ENCODE measurements at regions not wholly inside any gene's neighbourhood (a gene's known extent, or its start where the extent isn't known, plus 50 kb on each side); places are given as distances from the start of the nearest gene placed in this dataset.

DNA sequence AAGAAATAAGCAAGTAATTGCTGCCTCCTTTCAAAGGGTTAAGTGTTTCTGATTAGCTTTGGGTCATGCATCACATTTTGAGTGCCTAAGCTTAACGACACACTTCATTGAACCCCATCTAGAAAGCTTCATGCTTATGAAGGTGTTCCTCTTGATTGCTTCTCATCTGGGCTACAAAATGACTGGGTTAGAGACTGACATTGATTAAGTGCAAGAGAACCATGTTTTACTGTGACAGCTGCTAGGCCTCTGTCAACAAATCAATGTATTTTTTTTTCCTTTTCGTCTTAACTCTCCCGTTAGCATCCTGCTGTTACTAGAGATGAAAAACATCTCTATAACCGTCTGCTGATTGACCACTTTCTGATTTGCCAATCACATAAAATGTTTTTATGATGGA lies 725.0 kb downstream of the TLE1 start:
- DNase-seq = no peak

DNA sequence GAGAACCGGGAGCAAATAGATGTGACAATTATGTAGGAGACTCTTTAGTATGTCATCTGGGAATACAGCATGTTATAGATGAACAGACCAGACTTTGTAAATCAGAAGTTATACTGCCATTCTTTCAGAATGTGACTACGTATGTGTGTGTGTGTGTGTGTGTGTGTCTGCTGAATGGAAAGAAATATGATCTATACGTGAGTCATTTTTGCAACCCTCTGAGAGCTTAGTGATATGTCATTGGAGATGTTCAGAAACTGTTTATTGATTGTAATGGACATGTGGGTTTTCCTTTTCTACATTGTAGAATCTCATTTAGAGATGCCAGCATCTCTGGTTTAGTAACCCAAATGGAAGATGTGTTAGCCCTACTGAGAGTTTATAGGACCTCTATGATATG lies 731.5 kb downstream of the TLE1 start:
- no peak for DNase-seq

DNA sequence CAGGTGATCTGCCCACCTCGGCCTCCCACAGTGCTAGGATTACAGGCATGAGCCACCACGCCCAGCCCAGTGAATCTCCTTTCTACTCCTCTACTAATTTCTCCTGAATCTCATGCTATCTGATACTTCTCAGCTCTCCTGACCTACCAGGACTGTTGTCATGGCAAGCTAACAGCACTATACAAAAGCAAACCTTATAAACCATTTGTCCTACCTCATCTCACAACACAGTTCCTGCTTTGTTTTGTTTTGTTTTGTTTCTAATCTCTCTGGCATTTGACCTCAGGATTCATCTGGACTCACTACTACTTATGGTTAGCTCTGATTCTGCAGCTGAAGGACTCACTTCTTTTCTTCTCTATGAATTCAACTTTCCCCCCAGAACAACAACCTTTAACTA lies 734.8 kb downstream of the TLE1 start:
- DNase-seq = no peak

DNA sequence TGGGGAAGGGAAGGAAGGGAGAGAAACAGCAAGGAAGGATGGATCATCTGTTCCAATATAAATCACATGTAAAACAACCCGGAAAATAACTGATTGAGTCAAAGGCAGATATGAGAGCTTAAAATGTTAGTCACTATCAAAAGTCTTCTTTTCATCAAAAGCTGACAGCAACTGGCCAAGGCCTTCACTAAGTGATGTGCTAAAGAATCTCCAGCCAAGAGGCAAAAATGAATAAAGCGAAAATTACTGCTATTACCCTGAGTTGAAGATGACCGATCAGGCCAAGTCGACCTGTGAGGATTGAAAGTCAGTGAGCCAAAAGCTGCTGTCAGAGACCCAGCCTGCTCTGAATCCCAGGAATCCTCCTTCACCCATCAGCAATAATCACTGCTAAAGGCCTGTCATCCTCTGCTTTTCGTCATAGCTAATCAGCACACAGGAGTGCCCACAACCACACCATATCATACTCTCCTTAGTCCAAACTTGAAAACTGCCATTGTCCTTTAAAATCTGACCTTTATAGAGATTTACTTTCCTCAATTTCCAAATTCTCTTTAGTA lies 736.9 kb downstream of the TLE1 start:
- DNase-seq = no peak

DNA sequence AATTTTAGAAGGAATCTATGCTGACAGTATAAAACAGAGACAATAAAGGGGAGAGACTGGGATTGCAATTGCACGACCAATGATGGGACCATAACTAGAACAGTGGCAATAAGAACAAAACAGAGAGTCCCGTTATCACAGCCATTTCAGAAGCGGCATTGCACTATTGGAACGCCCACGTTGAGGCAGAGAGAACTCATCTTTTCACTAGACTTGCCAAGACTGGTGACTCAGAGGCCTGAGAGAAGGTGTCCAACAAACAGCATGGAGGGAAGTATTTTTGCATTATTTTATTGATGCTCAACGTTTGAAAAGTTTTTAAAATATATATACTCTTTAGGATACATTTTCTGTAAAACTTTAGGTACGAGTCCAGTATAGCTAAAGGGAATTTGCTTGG lies 737.7 kb downstream of the TLE1 start:
- no peak for DNase-seq

DNA sequence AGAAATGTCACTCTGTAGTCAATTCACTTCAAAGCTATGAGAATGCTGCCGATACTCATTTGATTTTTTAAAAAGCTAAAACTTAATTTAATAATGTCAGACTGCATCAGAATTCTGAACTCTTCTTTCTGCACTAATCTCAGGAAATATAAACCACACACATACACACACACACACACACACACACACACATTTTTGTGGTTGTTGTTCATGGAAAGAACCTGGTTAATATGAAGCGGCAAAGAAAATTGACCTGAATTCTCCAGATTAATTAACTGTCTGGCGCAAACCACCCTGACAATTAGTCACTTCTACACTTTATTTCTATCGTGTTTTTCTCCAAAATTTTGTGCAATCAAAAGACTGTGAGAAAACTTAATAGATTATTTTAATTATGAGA lies 740.5 kb downstream of the TLE1 start:
- no peak for DNase-seq

DNA sequence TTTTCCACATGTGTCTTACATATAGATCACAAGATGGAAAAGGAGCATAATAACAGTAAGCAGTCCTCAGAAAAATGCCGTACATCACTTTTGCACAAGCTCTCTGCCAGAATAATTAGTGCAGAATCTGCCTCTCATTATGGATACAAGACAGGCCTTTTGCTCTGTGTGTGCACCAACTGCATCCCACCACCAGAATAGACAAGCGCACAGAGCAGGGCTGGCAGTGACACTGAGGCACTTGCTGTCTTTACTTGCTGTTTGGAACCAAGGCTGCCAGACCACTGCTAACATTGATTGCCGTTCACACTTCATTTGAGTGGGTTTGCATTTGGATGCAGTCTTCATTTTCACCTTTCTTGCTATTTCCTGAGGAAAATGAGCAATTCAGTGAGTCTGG lies 741.3 kb downstream of the TLE1 start:
- DNase-seq = no peak

DNA sequence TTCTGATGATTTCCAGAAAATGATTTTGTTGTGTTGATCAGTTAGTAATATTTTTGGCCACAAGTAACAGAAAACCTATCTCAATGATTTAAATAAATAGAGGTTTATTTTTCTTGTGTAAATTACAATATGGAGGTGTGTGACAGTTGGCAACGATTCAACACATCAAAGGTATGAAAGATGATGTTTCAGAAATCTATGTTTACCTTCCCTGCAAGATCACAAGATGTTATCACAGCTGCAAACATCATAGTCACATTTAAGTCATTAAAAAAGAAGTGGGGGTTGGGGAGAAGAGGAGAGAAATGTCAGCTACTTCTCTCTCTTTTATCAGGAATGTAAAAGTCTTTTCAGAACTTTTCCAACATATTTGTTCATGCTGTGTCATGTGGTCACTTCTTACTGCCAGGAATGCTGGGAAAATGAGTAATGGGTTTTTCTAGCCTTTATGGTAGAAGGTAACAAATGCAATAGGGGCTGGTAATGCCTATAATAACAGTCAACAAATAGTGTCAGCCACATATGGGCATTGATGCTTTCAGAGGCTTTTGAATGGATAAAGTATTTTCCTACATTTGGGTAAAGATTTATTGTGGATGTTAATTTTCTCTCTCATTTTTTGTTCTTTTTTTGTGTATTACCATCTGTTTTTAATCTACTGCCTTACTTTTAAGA lies 742.7 kb downstream of the TLE1 start:
- no peak for DNase-seq

DNA sequence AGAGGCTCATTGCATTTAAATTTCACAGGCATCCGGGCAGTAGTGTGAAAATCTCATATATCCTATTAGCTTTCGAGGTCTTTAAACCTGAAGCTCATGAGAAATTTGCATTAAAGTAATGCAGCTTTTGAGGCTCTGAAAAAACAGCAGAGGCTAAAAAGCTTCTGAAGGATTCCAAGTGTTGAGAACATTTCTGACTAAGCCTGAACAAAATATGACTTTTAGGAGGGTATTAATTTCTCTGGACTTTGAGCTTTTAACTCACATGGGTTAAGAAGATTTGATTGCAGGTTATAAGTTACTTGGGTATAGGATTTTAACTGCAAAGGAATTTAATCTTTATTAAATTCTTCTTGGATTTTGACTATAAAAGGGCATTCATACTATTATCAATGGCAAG lies 743.9 kb downstream of the TLE1 start:
- DNase-seq = no peak

DNA sequence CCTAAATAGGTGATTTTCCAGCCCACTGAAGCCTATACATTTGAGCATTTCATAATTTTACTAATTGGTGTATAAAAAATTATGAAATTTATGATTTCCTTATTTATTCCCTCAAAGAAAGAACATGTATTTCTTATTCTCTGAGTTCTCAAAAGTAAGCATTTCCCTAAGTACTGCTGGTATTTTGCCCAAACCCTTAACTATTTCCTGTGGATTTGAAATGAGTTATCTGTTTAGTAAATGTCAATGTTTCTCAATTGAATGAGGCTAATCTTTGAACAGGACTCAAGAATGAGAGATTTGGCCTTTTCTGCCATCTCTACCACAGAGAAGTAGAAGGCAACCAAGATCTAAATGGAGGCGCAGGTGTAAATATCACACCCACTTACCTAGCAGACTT lies 751.7 kb downstream of the TLE1 start:
- DNase-seq = no peak

DNA sequence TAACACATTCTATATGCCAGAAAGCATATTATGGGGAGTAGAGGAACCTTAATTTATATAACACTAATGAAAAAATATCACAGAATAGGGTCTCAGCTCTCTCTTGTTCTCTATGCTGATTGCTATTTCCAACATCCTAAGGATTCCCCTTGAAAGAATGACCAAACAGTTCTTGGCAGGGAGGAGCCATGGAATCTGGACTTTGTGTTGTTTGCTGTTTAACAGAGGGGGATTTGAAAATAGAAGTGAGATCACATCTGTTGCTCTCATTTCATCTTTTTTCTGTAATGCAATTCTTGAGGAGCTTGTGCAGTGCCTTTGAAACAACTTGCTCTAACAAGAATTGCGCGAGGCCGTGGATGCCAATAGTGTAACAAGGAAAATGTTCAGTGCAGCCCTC lies 755.3 kb downstream of the TLE1 start:
- no peak for DNase-seq

DNA sequence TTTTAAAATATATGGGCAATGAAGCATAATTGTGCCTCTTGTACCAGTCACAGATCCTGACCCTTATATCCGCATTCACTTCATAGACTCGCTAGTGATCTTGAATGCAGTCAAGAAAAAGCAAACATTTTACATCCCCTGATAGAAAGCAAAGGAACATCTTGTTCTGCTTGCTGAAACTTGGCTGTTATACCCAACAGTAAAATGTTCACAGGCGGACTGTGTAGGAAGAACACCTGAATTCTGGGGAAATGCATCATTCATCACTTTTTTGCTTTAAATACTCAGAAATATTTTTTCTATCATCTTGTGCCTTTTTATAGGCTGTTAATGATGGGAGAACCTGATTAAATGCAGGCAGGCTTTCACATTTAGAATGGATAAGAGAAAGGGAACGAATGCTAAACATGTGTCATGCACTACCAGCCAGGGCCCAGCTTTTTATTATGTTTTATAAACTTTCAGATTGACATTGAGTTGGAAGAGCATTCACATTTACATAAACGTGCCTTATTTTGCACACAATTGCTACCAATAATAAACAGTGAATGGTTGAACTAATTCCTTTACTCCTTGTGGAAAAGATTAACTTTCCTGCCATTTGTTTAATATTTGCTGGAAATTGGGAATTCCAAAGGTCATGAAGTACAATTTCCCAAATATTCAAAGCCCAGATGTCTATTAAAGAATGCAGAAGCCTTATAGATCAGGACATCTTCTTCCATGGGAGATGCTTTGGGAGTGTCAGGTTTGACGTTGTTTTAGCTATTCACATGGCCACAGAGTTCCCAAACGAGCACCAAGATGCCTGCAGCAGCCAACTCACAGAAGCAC lies 756.2 kb downstream of the TLE1 start:
- no peak for DNase-seq

DNA sequence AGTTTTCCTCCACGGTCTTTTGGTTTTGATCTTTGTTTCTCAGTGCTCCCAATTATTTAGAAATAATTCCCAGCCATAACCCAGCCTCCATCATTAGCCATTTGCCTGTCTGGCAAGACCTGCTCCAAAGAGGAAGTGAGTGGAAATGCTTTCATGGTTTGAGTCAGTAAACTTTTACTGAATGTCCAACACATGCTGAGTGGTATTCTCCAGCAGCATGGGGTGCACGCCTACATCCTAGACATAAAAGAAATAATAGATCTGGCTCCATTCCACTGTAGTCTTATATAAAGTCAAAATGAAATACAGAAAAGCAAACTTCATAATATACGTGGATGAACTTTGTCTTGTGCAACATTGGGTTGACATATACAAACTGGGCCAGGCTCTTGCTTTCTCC lies 757.2 kb downstream of the TLE1 start:
- DNase-seq = no peak

DNA sequence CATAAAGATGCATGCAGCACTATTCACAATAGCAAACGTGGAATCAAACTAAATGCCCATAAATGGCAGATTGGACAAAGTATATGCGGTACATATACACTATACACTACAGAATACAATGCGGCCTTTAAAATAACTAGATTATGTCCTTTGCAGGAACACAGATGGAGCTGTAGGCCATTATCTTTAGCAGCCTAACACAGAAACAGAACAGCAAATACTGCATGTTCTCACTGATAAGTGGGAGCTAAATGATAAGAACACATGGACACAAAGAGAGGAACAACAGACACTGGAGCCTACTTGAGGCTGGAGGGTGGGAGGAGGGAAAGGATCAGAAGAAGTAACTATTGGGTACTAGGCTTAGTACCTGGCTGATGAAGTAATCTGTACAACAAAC lies 758.2 kb downstream of the TLE1 start:
- DNase-seq = no peak

DNA sequence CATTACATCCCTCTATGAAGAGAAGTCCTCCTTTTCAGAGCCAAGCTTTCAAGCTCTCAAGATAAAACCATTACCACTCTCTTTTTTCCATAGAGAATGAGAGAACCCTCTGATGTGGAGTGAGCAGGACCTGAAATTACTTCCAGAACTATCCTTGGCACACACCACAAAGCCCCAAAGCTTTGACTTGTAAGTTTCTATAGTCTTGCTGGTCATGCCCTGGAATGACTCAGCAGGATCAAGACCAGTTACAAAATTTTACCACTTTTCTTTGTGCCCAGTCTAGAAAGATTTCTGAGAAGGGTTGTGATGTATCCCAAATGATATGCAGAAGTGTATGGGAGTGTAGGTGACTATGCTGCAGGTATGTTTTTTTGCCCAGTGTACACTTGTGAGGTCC lies 760.6 kb downstream of the TLE1 start:
- DNase-seq = no peak

DNA sequence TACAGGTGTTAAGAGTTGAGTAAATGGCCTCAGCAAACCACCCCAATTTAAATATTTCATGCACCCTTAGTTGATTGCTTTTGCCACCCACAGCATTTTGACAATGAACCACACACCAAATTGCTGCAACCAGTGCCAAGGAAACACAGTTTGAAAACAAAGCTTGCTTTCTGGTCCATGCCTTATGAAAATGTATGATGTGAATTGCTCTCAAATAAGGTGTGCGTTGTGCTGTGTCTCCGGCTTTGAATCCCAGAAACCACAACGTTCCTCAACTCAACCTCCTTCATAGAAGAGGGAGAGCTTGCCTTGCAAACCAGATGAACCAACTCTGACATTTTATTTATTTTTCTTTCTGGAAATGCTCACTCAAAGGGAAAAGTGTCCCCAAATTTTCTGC lies 762.7 kb downstream of the TLE1 start:
- no peak for DNase-seq

DNA sequence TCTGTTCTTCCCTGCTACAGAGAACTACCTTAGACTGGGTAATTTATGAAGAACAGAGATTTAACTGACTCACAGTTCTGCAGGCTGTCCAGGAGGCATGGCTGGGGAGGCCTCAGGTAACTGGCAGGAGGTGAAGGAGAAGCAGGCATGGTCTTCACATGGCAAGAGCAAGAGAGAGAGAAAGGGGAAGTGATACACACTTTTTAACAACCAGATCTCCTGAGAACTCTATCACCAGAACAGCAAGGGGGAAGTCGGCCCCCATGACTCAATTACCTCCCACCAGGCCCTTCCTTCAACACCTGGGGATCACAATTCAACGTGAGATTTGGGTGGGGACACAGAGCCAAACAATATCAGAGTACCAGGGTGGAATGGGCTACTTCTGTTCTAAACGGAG lies 766.8 kb downstream of the TLE1 start:
- DNase-seq = no peak

DNA sequence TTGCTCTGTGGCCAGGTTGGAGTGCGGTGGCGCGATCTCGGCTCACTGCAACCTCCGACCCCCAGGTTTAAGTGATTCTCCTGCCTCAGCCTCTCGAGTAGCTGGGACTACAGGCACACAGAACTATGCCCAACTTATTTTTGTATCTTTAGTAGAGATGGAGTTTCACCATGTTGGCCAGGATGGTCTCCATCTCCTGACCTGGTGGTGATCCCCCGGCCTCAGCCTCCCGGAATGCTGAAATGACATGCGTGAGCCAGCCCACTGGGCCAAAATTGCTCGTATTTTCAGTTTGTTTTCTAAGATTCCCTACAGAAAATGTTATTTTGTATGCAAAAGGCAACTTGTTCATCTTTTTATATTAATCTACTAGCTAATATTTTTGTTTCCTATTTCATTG lies 782.6 kb downstream of the TLE1 start:
- no peak for DNase-seq

DNA sequence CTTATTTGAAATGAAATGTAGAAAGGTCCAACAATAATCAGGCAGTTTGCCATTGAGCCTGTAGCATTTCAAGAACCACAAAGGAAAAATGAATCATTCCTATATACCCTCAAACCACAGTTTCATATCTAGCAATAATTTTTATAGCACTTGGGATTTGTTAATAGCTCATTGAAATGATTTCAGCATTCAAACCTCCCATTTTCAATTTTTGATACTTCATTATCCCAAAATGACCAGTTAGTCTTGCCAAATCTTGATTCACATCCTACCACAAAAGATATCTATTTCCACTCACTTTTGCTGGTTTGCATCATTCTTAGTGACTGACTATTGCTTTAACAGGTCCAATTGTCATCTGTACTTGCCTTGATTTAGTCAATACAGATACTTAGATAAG lies 790.1 kb downstream of the TLE1 start:
- no peak for DNase-seq

DNA sequence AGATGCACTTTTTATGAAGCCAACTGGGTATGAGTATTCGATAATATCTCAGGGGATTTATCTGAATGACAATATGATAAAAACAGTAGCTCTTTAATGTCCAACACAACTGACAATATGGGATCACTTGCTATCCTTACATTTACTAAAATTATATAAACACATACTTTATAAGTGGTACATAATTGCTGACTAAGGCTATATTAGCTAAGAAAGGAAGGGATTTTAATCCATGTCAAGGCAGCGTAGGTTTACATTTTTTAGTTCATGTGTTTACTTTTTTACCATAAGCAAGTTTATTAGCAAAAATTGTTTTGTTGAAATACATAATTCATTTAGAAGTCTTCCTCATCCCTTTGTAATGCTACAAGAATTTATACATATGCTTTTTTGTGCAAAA lies 796.2 kb downstream of the TLE1 start:
- DNase-seq = no peak

DNA sequence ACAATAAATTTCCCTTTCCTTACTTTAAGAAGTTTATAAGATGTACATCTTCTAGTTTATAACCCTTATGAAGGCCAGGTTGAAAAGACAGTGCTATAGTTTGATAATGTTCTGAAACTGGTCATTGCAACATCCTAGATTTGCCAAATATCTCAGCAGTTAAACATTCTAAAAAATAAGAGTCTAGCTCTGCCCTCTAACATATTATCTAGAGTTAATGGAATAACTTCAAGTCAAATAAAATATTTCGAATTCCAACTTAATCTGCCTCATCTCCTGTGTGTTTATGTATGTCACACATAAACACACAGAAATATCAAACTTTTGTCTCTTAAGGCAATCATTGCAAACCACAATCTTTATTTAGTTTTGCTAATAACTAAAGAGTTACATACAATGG lies 796.6 kb downstream of the TLE1 start:
- DNase-seq = no peak

DNA sequence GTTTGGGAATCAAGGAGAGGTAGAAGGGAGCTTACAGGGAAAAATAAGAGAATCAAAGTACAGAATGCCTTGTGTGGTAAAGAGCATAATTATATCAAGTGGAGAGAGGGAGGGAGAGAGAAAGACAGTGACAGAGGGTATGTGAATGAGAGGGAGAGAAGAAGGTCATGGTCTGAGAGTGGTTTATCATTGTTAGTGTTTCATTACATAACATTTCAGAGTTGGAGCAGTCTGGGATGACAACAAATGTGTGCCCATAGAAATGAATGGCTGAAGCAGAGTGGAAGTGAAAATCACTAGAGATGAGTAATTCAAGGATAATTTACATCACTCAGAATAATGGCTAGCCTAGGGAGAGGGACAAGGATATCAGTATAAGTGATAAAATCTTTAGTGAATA lies 799.2 kb downstream of the TLE1 start:
- DNase-seq = no peak

DNA sequence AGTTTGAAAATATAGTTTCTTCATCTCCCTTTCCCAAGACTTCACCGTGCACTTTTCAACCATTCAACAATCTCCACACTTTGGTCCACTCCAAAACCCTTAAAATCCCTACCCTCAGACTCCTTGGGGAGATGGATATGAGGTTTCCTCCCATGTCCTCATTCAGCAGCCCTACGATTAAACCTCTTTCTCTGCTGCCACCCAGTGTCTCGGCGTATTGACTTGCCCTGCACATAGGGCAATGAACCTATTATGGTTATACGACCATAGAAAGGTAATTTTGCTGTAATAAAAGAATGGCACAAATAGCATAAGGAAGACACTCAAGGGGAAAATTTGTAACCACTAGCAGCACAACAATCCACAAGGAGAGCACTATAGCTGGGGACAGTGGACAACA lies 803.5 kb downstream of the TLE1 start:
- no peak for DNase-seq

DNA sequence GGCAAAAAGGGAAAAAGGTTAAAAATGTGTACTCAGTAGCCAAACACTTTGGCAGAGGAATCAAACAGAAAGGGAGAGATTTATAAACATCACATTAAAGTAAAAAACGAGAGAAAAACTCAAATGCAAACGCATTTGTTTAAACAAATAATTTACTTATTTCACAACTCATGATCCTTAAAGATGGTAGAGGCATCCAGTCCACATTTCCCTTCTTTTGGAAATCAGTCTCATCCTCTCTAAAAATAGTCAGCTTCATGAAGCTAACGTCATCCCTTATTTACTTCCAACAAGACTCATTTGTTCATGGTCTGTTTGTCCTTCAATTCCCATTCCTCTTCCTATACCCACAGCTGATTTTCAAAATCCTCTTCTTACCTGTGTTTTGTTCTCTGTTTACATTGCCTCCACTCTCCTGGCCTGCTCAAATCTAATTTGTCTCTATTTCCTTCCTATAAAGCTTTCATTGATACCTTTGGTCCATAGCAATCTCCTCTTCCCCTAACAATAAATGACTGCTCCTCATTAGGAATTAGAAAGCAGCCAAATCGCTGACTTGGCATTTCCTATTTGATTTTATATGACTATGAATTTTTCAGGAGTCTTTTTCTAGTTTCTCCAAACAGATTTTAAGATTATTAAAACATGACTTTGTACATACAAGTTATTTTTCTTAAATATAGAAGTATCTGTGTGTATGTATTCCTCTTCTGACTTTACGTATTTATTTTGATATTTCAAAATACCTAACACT lies 805.3 kb downstream of the TLE1 start:
- DNase-seq = no peak

Measured in NCI-H2107 (cell line).